Occipital lobe (tissue), 1 donor: ENCODE measurements at regions not wholly inside any gene's neighbourhood (a gene's known extent, or its start where the extent isn't known, plus 50 kb on each side); places are given as distances from the start of the nearest gene placed in this dataset.
"Not testable (repeated sequence)": the region's sequence is repeated elsewhere in the genome, so short reads cannot be mapped to it uniquely, and the experiment has no call there.

Experiments
- DNase-seq: peaks from one replicate; lab custom pipeline; 2025; lab: John Stamatoyannopoulos, UW

- DNase-seq, result no peak
These were observed 69.5 kb downstream of the TPRA1 start for GRCh38 chr3:127520993-127521392.

GRCh38 chr3:127518456-127519081, 72.0 kb downstream of the TPRA1 start:
- no peak for DNase-seq

- no peak for DNase-seq
These were observed 78.3 kb downstream of the TPRA1 start for GRCh38 chr3:127512256-127512655.

GRCh38 chr3:127501177-127501576, 89.4 kb downstream of the TPRA1 start:
- no peak for DNase-seq

- no peak for DNase-seq
These were observed 92.9 kb downstream of the TPRA1 start for GRCh38 chr3:127497676-127498075.

GRCh38 chr3:127497166-127497565, 93.4 kb downstream of the TPRA1 start:
- DNase-seq, result no peak

- DNase-seq, result no peak
These were observed 94.5 kb downstream of the TPRA1 start for GRCh38 chr3:127495821-127496655.

GRCh38 chr3:127493924-127494646, 96.4 kb downstream of the TPRA1 start:
- no peak for DNase-seq

- no peak for DNase-seq
These were observed 98.1 kb downstream of the TPRA1 start for GRCh38 chr3:127492426-127492825.

GRCh38 chr3:127491909-127492308, 98.6 kb downstream of the TPRA1 start:
- no peak for DNase-seq

GRCh38 chr3:127491323-127491722, 99.2 kb downstream of the TPRA1 start:
- no peak for DNase-seq

- DNase-seq, result not testable (repeated sequence)
These were observed 99.6 kb downstream of the TPRA1 start for GRCh38 chr3:127491024-127491305.

- DNase-seq, result no peak
These were observed 100.1 kb downstream of the TPRA1 start for GRCh38 chr3:127490271-127491023.

- no peak for DNase-seq
These were observed 101.2 kb downstream of the TPRA1 start for GRCh38 chr3:127489357-127489756.

- no peak for DNase-seq
These were observed 101.8 kb downstream of the TPRA1 start for GRCh38 chr3:127488740-127489139.

GRCh38 chr3:127488141-127488672, 102.3 kb downstream of the TPRA1 start:
- no peak for DNase-seq

- no peak for DNase-seq
These were observed 103.3 kb downstream of the TPRA1 start for GRCh38 chr3:127487196-127487595.

GRCh38 chr3:127486321-127486944, 104.1 kb downstream of the TPRA1 start:
- DNase-seq, result no peak

GRCh38 chr3:127485396-127486170, 105.0 kb downstream of the TPRA1 start:
- DNase-seq, result no peak
